ENCODE measurements at regions not wholly inside any gene's neighbourhood (a gene's known extent, or its start where the extent isn't known, plus 50 kb on each side); places are given as distances from the start of the nearest gene placed in this dataset.

GRCh38 chr12:111297703-111298426, 71.0 kb downstream of the PHETA1 start:
- H3K4me1 ChIP-seq (ENCODE audit: control insufficient read depth in 2 of 2, insufficient read depth in 2 of 2, low read length in 2 of 2) = no peaks in the 10 kb centered on the region
- H3K4me2 ChIP-seq (replicated peaks; ENCODE audit: low read depth, low read length, poor library complexity, severe bottlenecking) = no peak overlapping the region
- Mint-ChIP-seq H3K4me1 (no peaks in the 10 kb centered on the region), H3K27ac (no peak overlapping the region), H3K27me3 (peaks cover 4% of the 10 kb centered on the region), H3K9me3 (ENCODE audit: insufficient read depth) (no peaks in the 10 kb centered on the region), H3K4me3 (no peak overlapping the region)
- ATAC-seq (ENCODE audit: low read depth) = no peak
- ChIA-PET POLR2A (no interaction called here), CTCF (interaction anchor here (0.7 to 5.8 kb wide), 5 partner anchors 10 to 410 kb away, joined by 3 to 87 read pairs (median 6); no protein-coding TSS in a partner anchor)
- no peak overlapping the region for H3K9ac ChIP-seq (ENCODE audit: low read length)
- H3K27me3 ChIP-seq (replicated peaks in 1 of 4; ENCODE audit: control extremely low read depth in 1 of 4, control insufficient read depth in 3 of 4, insufficient read depth in 4 of 4, low read length in 3 of 4) = peaks cover 0 to 8% (median 0%) of the 10 kb centered on the region in 4 experiments
- intact Hi-C loops (cut with micrococcal nuclease) = loop anchor here (5.0 kb wide), 1 partner anchor 361 kb away; no protein-coding TSS in a partner anchor
- WGBS (ENCODE audit: insufficient coverage) = 95% methylated on average over 10 of the region's 12 CpGs
- H3K36me3 ChIP-seq (replicated peaks in 1 of 2; ENCODE audit: control extremely low read depth in 1 of 2, control insufficient read depth in 1 of 2, extremely low read depth in 1 of 2, insufficient read depth in 2 of 2, low read length in 1 of 2) = no peaks in the 10 kb centered on the region
- peaks cover 0 to 17% (median 0%) of the 10 kb centered on the region in 3 donors for H3K9me3 ChIP-seq (ENCODE audit: control extremely low read depth in 1 of 3, control insufficient read depth in 2 of 3, insufficient read depth in 1 of 3, low read length in 2 of 3)
- no peak for TF ChIP-seq EZH2 (IDR thresholded peaks at IDR 0.05; ENCODE audit: borderline replicate concordance, insufficient read depth, low read depth, low read length, poor library complexity, severe bottlenecking)
- no peak for TF ChIP-seq CTCF (IDR thresholded peaks at IDR 0.05)
- no peak overlapping the region for H3K27ac ChIP-seq (ENCODE audit: low read length in 2 of 2)
- no peak overlapping the region for H2AFZ ChIP-seq (ENCODE audit: insufficient read depth, low read depth, low read length, poor library complexity, severe bottlenecking)
- no peak overlapping the region for H3K4me3 ChIP-seq (ENCODE audit: control extremely low read depth in 1 of 5, extremely low read depth in 1 of 5, insufficient read depth in 1 of 5, low read depth in 2 of 5, low read length in 4 of 5)
- DNase-seq = no peak
- no peaks in the 10 kb centered on the region for H3K79me2 ChIP-seq (ENCODE audit: control insufficient read depth, insufficient read depth, low read length)
- no peaks in the 10 kb centered on the region for H4K20me1 ChIP-seq (ENCODE audit: control insufficient read depth, insufficient read depth, low read length, poor library complexity, severe bottlenecking)

GRCh38 chr12:111296906-111297463, 71.9 kb downstream of the PHETA1 start:
- peaks cover 0 to 17% (median 0%) of the 10 kb centered on the region in 3 donors for H3K9me3 ChIP-seq (ENCODE audit: control extremely low read depth in 1 of 3, control insufficient read depth in 2 of 3, insufficient read depth in 1 of 3, low read length in 2 of 3)
- no peak overlapping the region for H3K27ac Mint-ChIP-seq
- no peaks in the 10 kb centered on the region for H3K4me1 ChIP-seq (ENCODE audit: control insufficient read depth in 2 of 2, insufficient read depth in 2 of 2, low read length in 2 of 2)
- ATAC-seq (ENCODE audit: low read depth) (no peak), DNase-seq (no peak)
- no peak overlapping the region for H3K4me3 Mint-ChIP-seq
- no peaks in the 10 kb centered on the region for H3K36me3 ChIP-seq (replicated peaks in 1 of 2; ENCODE audit: control extremely low read depth in 1 of 2, control insufficient read depth in 1 of 2, extremely low read depth in 1 of 2, insufficient read depth in 2 of 2, low read length in 1 of 2)
- peaks cover 0 to 8% (median 0%) of the 10 kb centered on the region in 4 experiments for H3K27me3 ChIP-seq (replicated peaks in 1 of 4; ENCODE audit: control extremely low read depth in 1 of 4, control insufficient read depth in 3 of 4, insufficient read depth in 4 of 4, low read length in 3 of 4)
- ChIA-PET POLR2A (no interaction called here), CTCF (interaction anchor here (5.8 kb wide), 1 partner anchor 402 kb away, joined by 87 read pairs; no protein-coding TSS in a partner anchor)
- intact Hi-C loops (cut with micrococcal nuclease) = loop anchor here (5.0 kb wide), 1 partner anchor 360 kb away; no protein-coding TSS in a partner anchor
- no peak overlapping the region for H3K9ac ChIP-seq (ENCODE audit: low read length)
- H3K27me3 Mint-ChIP-seq = peaks cover 4% of the 10 kb centered on the region
- WGBS (ENCODE audit: insufficient coverage) = 79% methylated on average over 7 of the region's 7 CpGs
- H3K4me3 ChIP-seq (ENCODE audit: control extremely low read depth in 1 of 5, extremely low read depth in 1 of 5, insufficient read depth in 1 of 5, low read depth in 2 of 5, low read length in 4 of 5) = no peak overlapping the region
- no peak overlapping the region for H3K4me2 ChIP-seq (replicated peaks; ENCODE audit: low read depth, low read length, poor library complexity, severe bottlenecking)
- H4K20me1 ChIP-seq (ENCODE audit: control insufficient read depth, insufficient read depth, low read length, poor library complexity, severe bottlenecking) = no peaks in the 10 kb centered on the region
- no peaks in the 10 kb centered on the region for H3K4me1 Mint-ChIP-seq
- no peaks in the 10 kb centered on the region for H3K79me2 ChIP-seq (ENCODE audit: control insufficient read depth, insufficient read depth, low read length)
- no peak overlapping the region for H2AFZ ChIP-seq (ENCODE audit: insufficient read depth, low read depth, low read length, poor library complexity, severe bottlenecking)
- TF ChIP-seq CTCF (IDR thresholded peaks at IDR 0.05) (no peak), EZH2 (IDR thresholded peaks at IDR 0.05; ENCODE audit: borderline replicate concordance, insufficient read depth, low read depth, low read length, poor library complexity, severe bottlenecking) (no peak)
- no peak overlapping the region for H3K27ac ChIP-seq (ENCODE audit: low read length in 2 of 2)
- no peaks in the 10 kb centered on the region for H3K9me3 Mint-ChIP-seq (ENCODE audit: insufficient read depth)
